KOPT-K1 (cell line): ENCODE measurements at regions not wholly inside any gene's neighbourhood (a gene's known extent, or its start where the extent isn't known, plus 50 kb on each side); places are given as distances from the start of the nearest gene placed in this dataset.

Source experiments
- H3K27ac ChIP-seq: fragments of 200-600 bp; sonication (generic); 2 replicates; pipeline ENCODE4 v1.5.1; 2016; ENCODE audit warnings: antibody characterized with exemption, mild to moderate bottlenecking, low read depth, low read length; ENCODE audit not compliant: poor library complexity, severe bottlenecking
- H3K36me3 ChIP-seq: fragments of 200-600 bp; sonication (generic); 2 replicates; pipeline ENCODE4 v1.5.1; 2017; ENCODE audit warnings: antibody characterized with exemption, mild to moderate bottlenecking, low read length, moderate library complexity; ENCODE audit not compliant: insufficient read depth
- H3K9me3 ChIP-seq: fragments of 200-600 bp; sonication (generic); 2 replicates; pipeline ENCODE4 v1.5.1; 2017; ENCODE audit warnings: antibody characterized with exemption, low read length, mild to moderate bottlenecking; ENCODE audit not compliant: insufficient read depth, poor library complexity, severe bottlenecking

- no peaks in the 10 kb centered on the region for H3K9me3 ChIP-seq
- no peak overlapping the region for H3K27ac ChIP-seq
- no peaks in the 10 kb centered on the region for H3K36me3 ChIP-seq
Observed at GRCh38 chr5:142384014-142384413, 59.2 kb upstream of the SPRY4 start.

- no peak overlapping the region for H3K27ac ChIP-seq
- no peaks in the 10 kb centered on the region for H3K9me3 ChIP-seq
- H3K36me3 ChIP-seq, result no peaks in the 10 kb centered on the region
Observed at GRCh38 chr5:142382186-142382585, 57.4 kb upstream of the SPRY4 start.

- no peak overlapping the region for H3K27ac ChIP-seq
- no peaks in the 10 kb centered on the region for H3K36me3 ChIP-seq
- H3K9me3 ChIP-seq, result no peaks in the 10 kb centered on the region
Observed at GRCh38 chr5:142378737-142379634, 54.2 kb upstream of the SPRY4 start.

- Histone ChIP-seq H3K9me3 (no peaks in the 10 kb centered on the region), H3K36me3 (no peaks in the 10 kb centered on the region), H3K27ac (no peak overlapping the region)
Observed at GRCh38 chr5:142375944-142376411, 51.2 kb upstream of the SPRY4 start.
